Mucosa of rectum (tissue), 2 donors: ENCODE measurements at regions not wholly inside any gene's neighbourhood (a gene's known extent, or its start where the extent isn't known, plus 50 kb on each side); places are given as distances from the start of the nearest gene placed in this dataset.

Source experiments
- H3K27ac ChIP-seq, 2 donors: one replicate each; pipeline ENCODE4 v1.7.0; 2013; ENCODE audit warnings: inconsistent platforms in 2 of 2, low read depth in 2 of 2, low read length in 2 of 2
- H3K27me3 ChIP-seq, 2 donors: one replicate each; pipeline ENCODE4 v1.7.0; 2013; ENCODE audit warnings: low read length in 2 of 2; ENCODE audit not compliant: control insufficient read depth in 2 of 2, insufficient read depth in 2 of 2
- H3K36me3 ChIP-seq, 2 donors: one replicate each; pipeline ENCODE4 v1.7.0; 2013; ENCODE audit warnings: low read length in 2 of 2; ENCODE audit not compliant: control insufficient read depth in 2 of 2, insufficient read depth in 2 of 2
- H3K4me1 ChIP-seq, 2 donors: one replicate each; pipeline ENCODE4 v1.7.0; 2013; ENCODE audit warnings: low read length in 2 of 2, mild to moderate bottlenecking in 1 of 2; ENCODE audit not compliant: control insufficient read depth in 2 of 2, insufficient read depth in 2 of 2
- H3K4me3 ChIP-seq, 2 donors: one replicate each; pipeline ENCODE4 v1.7.0; 2013; ENCODE audit warnings: low read length in 2 of 2
- H3K9ac ChIP-seq, 2 donors: one replicate each; pipeline ENCODE4 v1.7.0; 2013; ENCODE audit warnings: low read length in 2 of 2, low read depth in 1 of 2, mild to moderate bottlenecking in 1 of 2
- H3K9me3 ChIP-seq, 2 donors: one replicate each; pipeline ENCODE4 v1.7.0; 2013; ENCODE audit warnings: low read length in 2 of 2; ENCODE audit not compliant: control insufficient read depth in 2 of 2
- donor health status: healthy.
- donor health status: Normal muscosa, but diverticular disease.

GRCh38 chr7:124577256-124577655 is 188.3 kb downstream of the GPR37 start:
- no peak overlapping the region for H3K27ac ChIP-seq
- H3K9ac ChIP-seq = no peak overlapping the region
- H3K36me3 ChIP-seq = no peaks in the 10 kb centered on the region
- H3K27me3 ChIP-seq = no peaks in the 10 kb centered on the region
- H3K9me3 ChIP-seq = no peaks in the 10 kb centered on the region
- H3K4me3 ChIP-seq = no peak overlapping the region
- H3K4me1 ChIP-seq = no peaks in the 10 kb centered on the region

- no peaks in the 10 kb centered on the region for H3K4me1 ChIP-seq
- H3K9ac ChIP-seq = no peak overlapping the region
- H3K9me3 ChIP-seq = no peaks in the 10 kb centered on the region
- H3K4me3 ChIP-seq = no peak overlapping the region
- H3K36me3 ChIP-seq = no peaks in the 10 kb centered on the region
- no peaks in the 10 kb centered on the region for H3K27me3 ChIP-seq
- H3K27ac ChIP-seq = no peak overlapping the region
Observed at GRCh38 chr7:124575176-124575575, 190.4 kb downstream of the GPR37 start.

DNA sequence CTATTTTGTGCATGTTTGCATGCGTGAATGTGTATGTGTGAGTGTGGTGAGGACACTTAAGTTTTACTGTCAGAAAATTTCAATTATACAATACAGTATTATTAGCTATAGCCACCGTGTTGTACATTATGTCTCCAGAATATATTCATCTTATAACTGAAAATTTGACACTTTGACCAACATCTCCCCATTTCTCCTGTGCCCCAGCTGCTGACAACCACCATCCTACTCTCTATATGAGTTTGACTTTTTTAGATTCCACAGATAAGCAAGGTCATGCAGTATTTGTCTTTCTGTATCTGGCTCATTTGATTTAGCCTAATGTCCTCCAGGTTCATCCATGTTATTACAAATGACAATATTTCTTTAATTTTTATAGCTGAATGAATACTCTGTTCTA is 195.0 kb downstream of the GPR37 start:
- H3K4me1 ChIP-seq = no peaks in the 10 kb centered on the region
- no peaks in the 10 kb centered on the region for H3K9me3 ChIP-seq
- no peaks in the 10 kb centered on the region for H3K36me3 ChIP-seq
- H3K9ac ChIP-seq = no peak overlapping the region
- H3K4me3 ChIP-seq = no peak overlapping the region
- H3K27me3 ChIP-seq = no peaks in the 10 kb centered on the region
- H3K27ac ChIP-seq = no peak overlapping the region

DNA sequence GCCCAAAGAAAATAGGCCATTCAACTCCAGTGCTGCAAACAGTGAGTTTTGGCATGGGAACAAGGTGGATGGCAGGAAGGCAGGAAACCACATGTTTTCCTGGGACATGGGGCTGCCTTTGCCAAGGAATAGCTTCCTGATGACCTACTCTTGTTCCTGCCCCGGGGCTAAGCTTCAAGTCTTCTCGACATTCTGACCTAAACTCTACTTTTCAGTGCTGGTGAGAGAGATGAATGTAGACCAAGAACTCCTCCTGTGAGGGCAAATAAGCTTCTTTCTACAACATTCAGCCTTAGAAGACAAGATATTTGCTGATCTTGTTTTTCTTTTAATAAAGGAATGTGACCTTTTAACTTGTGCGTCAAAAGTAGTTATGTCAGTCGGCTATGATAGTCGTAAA is 199.0 kb downstream of the GPR37 start:
- H3K9ac ChIP-seq = no peak overlapping the region
- H3K27me3 ChIP-seq = no peaks in the 10 kb centered on the region
- no peaks in the 10 kb centered on the region for H3K9me3 ChIP-seq
- H3K4me1 ChIP-seq = no peaks in the 10 kb centered on the region
- no peaks in the 10 kb centered on the region for H3K36me3 ChIP-seq
- H3K4me3 ChIP-seq = no peak overlapping the region
- H3K27ac ChIP-seq = no peak overlapping the region

GRCh38 chr7:124557587-124557986 is 208.0 kb downstream of the GPR37 start:
- H3K9ac ChIP-seq = no peak overlapping the region
- no peak overlapping the region for H3K27ac ChIP-seq
- H3K4me3 ChIP-seq = no peak overlapping the region
- no peaks in the 10 kb centered on the region for H3K9me3 ChIP-seq
- no peaks in the 10 kb centered on the region for H3K4me1 ChIP-seq
- H3K27me3 ChIP-seq = no peaks in the 10 kb centered on the region
- no peaks in the 10 kb centered on the region for H3K36me3 ChIP-seq

DNA sequence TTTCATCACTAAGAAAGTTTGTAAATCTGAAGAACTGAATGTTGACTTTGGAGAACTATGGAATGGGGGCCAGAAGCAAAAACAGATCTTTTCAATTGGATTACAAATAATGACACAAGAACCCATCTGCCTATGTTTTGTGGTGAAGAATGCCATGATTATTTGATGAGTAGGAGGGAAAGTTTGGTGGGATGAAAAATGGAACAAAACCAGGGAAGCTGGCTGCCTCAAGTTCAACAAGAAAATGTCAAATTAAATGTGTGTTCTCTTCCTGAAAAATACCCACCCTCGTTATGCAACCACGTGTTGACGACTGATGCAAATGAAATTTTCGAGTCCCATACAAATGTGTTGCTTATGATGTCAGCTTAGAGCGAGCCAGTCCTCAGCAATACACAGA is 208.5 kb downstream of the GPR37 start:
- Histone ChIP-seq H3K27ac (no peak overlapping the region), H3K27me3 (no peaks in the 10 kb centered on the region), H3K9ac (no peak overlapping the region), H3K9me3 (no peaks in the 10 kb centered on the region), H3K4me1 (no peaks in the 10 kb centered on the region), H3K4me3 (no peak overlapping the region), H3K36me3 (no peaks in the 10 kb centered on the region)

GRCh38 chr7:124553502-124553901 is 212.1 kb downstream of the GPR37 start:
- H3K4me3 ChIP-seq = no peak overlapping the region
- no peak overlapping the region for H3K27ac ChIP-seq
- no peaks in the 10 kb centered on the region for H3K9me3 ChIP-seq
- H3K36me3 ChIP-seq = no peaks in the 10 kb centered on the region
- no peaks in the 10 kb centered on the region for H3K4me1 ChIP-seq
- H3K9ac ChIP-seq = no peak overlapping the region
- no peaks in the 10 kb centered on the region for H3K27me3 ChIP-seq

- no peak overlapping the region for H3K27ac ChIP-seq
- no peaks in the 10 kb centered on the region for H3K36me3 ChIP-seq
Observed at GRCh38 chr7:124552217-124552616, 213.4 kb downstream of the GPR37 start.

GRCh38 chr7:124550036-124550435 is 215.6 kb downstream of the GPR37 start:
- Histone ChIP-seq H3K9ac (no peak overlapping the region), H3K36me3 (no peaks in the 10 kb centered on the region), H3K4me1 (no peaks in the 10 kb centered on the region), H3K9me3 (no peaks in the 10 kb centered on the region), H3K27me3 (no peaks in the 10 kb centered on the region), H3K27ac (no peak overlapping the region), H3K4me3 (no peak overlapping the region)

More at GRCh38 chr7:124552217-124552616, 213.4 kb downstream of the GPR37 start:
- Histone ChIP-seq H3K9me3 (no peaks in the 10 kb centered on the region), H3K27me3 (no peaks in the 10 kb centered on the region), H3K4me3 (no peak overlapping the region), H3K4me1 (no peaks in the 10 kb centered on the region), H3K9ac (no peak overlapping the region)

- H3K9ac ChIP-seq = no peak overlapping the region
- no peaks in the 10 kb centered on the region for H3K36me3 ChIP-seq
- H3K4me3 ChIP-seq = no peak overlapping the region
- H3K9me3 ChIP-seq = no peaks in the 10 kb centered on the region
- no peak overlapping the region for H3K27ac ChIP-seq
- H3K27me3 ChIP-seq = no peaks in the 10 kb centered on the region
- H3K4me1 ChIP-seq = no peaks in the 10 kb centered on the region
Observed at GRCh38 chr7:124542476-124542875, 223.1 kb downstream of the GPR37 start.

DNA sequence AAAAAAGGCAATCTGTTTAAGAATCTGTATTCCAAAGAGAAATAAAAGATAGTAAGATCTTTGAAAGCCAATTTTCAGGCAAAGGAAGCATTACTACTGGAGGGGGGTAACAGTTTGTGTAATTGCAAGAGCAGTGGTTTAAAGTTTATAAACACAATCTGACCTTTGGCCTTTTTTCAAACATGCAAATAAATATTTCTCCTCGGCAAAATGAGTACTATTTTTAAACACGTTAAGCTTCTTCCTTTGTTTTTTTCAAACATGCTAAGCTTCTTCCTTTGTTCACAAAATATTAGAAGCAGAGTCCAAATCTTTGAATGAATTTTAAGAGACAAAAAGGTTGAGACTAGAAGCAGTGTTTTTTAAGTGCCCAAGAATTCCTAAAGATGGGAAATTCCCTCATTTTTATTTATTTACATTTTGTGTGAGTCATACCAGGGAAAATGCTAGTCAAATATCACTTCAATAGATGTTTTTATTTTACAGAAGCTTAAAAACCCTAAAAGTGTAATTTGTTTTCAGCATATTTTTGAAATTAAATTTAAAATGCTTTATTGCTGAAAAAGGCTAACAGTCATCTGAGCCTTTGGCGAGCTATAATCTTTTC is 229.3 kb downstream of the GPR37 start:
- no peak overlapping the region for H3K4me3 ChIP-seq
- H3K36me3 ChIP-seq = no peaks in the 10 kb centered on the region
- no peak overlapping the region for H3K9ac ChIP-seq
- H3K4me1 ChIP-seq = no peaks in the 10 kb centered on the region
- no peak overlapping the region for H3K27ac ChIP-seq
- no peaks in the 10 kb centered on the region for H3K27me3 ChIP-seq
- no peaks in the 10 kb centered on the region for H3K9me3 ChIP-seq
